AG10803 (cell line): ENCODE measurements at regions not wholly inside any gene's neighbourhood (a gene's known extent, or its start where the extent isn't known, plus 50 kb on each side); places are given as distances from the start of the nearest gene placed in this dataset.

ENCODE experiments used
- DNase-seq: peaks from one replicate; pipeline ENCODE4 v3.0.0; 2010; ENCODE audit warnings: low read depth
- H3K4me3 ChIP-seq: 2 replicates; pipeline ENCODE4 v1.5.1; 2011; ENCODE audit warnings: mild to moderate bottlenecking, low read length, control low read depth
- CTCF ChIP-seq: conservative IDR thresholded peaks from 2 replicates; pipeline ENCODE4 v1.5.1; 2011; ENCODE audit warnings: mild to moderate bottlenecking, low read length, control low read depth, inconsistent platforms

- H3K4me3 ChIP-seq: no peak overlapping the region
- no peak for TF ChIP-seq CTCF
- DNase-seq: no peak
Measured at GRCh38 chr2:236726701-236727450, 157.3 kb downstream of the ACKR3 start.

GRCh38 chr2:236728916-236729670, 159.5 kb downstream of the ACKR3 start:
- no peak overlapping the region for H3K4me3 ChIP-seq
- DNase-seq: no peak
- TF ChIP-seq CTCF: no peak

GRCh38 chr2:236730393-236730792, 160.8 kb downstream of the ACKR3 start:
- H3K4me3 ChIP-seq: no peak overlapping the region
- DNase-seq: no peak
- TF ChIP-seq CTCF: no peak

GRCh38 chr2:236731767-236732580, 162.3 kb downstream of the ACKR3 start:
- TF ChIP-seq CTCF: no peak; the same call in 1 of the 2 replicates
- H3K4me3 ChIP-seq: no peak overlapping the region
- DNase-seq: peak; percentile 86

DNA sequence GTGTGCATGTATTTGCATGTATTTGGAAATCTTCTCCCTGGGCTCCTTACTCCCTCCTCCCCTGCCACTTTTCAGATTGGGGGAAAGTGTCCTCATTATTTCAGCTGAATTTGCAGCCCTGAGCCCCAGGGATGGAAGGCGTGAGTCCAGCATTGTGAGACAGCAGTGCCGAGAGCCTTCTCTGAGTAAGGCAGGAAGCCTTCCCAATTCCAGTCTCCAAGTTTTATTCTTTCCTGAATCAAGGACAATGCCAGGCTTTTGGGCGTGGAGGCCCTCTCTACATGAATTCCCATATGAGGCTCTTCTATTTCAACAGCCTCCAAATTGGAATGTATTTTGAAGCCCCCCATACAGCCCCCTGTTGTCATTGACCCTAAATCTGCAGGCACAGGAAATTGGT, 163.5 kb downstream of the ACKR3 start:
- no peak for DNase-seq
- no peak overlapping the region for H3K4me3 ChIP-seq
- TF ChIP-seq CTCF: no peak

- no peak overlapping the region for H3K4me3 ChIP-seq
- DNase-seq: no peak
- no peak for TF ChIP-seq CTCF
Measured at GRCh38 chr2:236735825-236736238, 166.2 kb downstream of the ACKR3 start.
